ENCODE measurements at regions not wholly inside any gene's neighbourhood (a gene's known extent, or its start where the extent isn't known, plus 50 kb on each side); places are given as distances from the start of the nearest gene placed in this dataset.

- H3K27me3 Mint-ChIP-seq (ENCODE audit: low read depth): no peaks in the 10 kb centered on the region
These were observed 598.1 kb downstream of the UQCRFS1 start for GRCh38 chr19:28614634-28615545.

More at GRCh38 chr19:28614634-28615545, 598.1 kb downstream of the UQCRFS1 start:
- H3K36me3 Mint-ChIP-seq: peaks cover 32% of the 10 kb centered on the region
- TF ChIP-seq NFYB (CRISPR knock-in tag; conservative IDR thresholded peaks at IDR 0.05; ENCODE audit: low read depth): no peak
- no peak for TF ChIP-seq TP53 (CRISPR knock-in tag; IDR thresholded peaks at IDR 0.05)
- no peak for TF ChIP-seq ARID4B (CRISPR knock-in tag; IDR thresholded peaks at IDR 0.05; ENCODE audit: borderline replicate concordance)
- TF ChIP-seq ZNF138 (CRISPR knock-in tag; conservative IDR thresholded peaks at IDR 0.05): no peak
- TF ChIP-seq, protein P1, sequence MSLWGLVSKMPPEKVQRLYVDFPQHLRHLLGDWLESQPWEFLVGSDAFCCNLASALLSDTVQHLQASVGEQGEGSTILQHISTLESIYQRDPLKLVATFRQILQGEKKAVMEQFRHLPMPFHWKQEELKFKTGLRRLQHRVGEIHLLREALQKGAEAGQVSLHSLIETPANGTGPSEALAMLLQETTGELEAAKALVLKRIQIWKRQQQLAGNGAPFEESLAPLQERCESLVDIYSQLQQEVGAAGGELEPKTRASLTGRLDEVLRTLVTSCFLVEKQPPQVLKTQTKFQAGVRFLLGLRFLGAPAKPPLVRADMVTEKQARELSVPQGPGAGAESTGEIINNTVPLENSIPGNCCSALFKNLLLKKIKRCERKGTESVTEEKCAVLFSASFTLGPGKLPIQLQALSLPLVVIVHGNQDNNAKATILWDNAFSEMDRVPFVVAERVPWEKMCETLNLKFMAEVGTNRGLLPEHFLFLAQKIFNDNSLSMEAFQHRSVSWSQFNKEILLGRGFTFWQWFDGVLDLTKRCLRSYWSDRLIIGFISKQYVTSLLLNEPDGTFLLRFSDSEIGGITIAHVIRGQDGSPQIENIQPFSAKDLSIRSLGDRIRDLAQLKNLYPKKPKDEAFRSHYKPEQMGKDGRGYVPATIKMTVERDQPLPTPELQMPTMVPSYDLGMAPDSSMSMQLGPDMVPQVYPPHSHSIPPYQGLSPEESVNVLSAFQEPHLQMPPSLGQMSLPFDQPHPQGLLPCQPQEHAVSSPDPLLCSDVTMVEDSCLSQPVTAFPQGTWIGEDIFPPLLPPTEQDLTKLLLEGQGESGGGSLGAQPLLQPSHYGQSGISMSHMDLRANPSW (CRISPR knock-in tag; conservative IDR thresholded peaks at IDR 0.05; ENCODE audit: low read depth): no peak
- TF ChIP-seq E2F5 (CRISPR knock-in tag; IDR thresholded peaks at IDR 0.05): no peak
- TF ChIP-seq TCF7 (CRISPR knock-in tag; IDR thresholded peaks at IDR 0.05; ENCODE audit: low read depth): no peak
- TF ChIP-seq IRF1 (CRISPR knock-in tag; IDR thresholded peaks at IDR 0.05): no peak
- TF ChIP-seq TEAD4 (CRISPR knock-in tag; IDR thresholded peaks at IDR 0.05): no peak
- no peak for TF ChIP-seq RORB (CRISPR knock-in tag; IDR thresholded peaks at IDR 0.05)
- TF ChIP-seq, protein P2, sequence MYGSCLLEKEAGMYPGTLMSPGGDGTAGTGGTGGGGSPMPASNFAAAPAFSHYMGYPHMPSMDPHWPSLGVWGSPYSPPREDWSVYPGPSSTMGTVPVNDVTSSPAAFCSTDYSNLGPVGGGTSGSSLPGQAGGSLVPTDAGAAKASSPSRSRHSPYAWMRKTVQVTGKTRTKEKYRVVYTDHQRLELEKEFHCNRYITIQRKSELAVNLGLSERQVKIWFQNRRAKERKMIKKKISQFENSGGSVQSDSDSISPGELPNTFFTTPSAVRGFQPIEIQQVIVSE (CRISPR knock-in tag; IDR thresholded peaks at IDR 0.05; ENCODE audit: borderline replicate concordance): no peak
- TF ChIP-seq, protein P3, sequence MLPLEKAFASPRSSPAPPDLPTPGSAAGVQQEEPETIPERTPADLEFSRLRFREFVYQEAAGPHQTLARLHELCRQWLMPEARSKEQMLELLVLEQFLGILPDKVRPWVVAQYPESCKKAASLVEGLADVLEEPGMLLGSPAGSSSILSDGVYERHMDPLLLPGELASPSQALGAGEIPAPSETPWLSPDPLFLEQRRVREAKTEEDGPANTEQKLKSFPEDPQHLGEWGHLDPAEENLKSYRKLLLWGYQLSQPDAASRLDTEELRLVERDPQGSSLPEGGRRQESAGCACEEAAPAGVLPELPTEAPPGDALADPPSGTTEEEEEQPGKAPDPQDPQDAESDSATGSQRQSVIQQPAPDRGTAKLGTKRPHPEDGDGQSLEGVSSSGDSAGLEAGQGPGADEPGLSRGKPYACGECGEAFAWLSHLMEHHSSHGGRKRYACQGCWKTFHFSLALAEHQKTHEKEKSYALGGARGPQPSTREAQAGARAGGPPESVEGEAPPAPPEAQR (CRISPR knock-in tag; IDR thresholded peaks at IDR 0.05): no peak
- no peak for TF ChIP-seq PREB (CRISPR knock-in tag; IDR thresholded peaks at IDR 0.05; ENCODE audit: borderline replicate concordance)
- TF ChIP-seq, protein P4, sequence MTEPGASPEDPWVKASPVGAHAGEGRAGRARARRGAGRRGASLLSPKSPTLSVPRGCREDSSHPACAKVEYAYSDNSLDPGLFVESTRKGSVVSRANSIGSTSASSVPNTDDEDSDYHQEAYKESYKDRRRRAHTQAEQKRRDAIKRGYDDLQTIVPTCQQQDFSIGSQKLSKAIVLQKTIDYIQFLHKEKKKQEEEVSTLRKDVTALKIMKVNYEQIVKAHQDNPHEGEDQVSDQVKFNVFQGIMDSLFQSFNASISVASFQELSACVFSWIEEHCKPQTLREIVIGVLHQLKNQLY (CRISPR knock-in tag; IDR thresholded peaks at IDR 0.05): no peak
- no peak for TF ChIP-seq TEAD1 (CRISPR knock-in tag; IDR thresholded peaks at IDR 0.05)
- peaks cover 6% of the 10 kb centered on the region for H3K4me1 Mint-ChIP-seq
- DNase-seq (ENCODE audit: low spot score) (no peak), ATAC-seq (no peak)
- H3K4me3 Mint-ChIP-seq: no peak overlapping the region
- CTCF ChIA-PET: no interaction called here
- POLR2A ChIA-PET: no interaction called here
- H3K27ac Mint-ChIP-seq: no peak overlapping the region
- H3K9me3 Mint-ChIP-seq: peaks cover 35% of the 10 kb centered on the region

All from WTC11 (cell line).